ENCODE measurements at regions not wholly inside any gene's neighbourhood (a gene's known extent, or its start where the extent isn't known, plus 50 kb on each side); places are given as distances from the start of the nearest gene placed in this dataset.

GRCh38 chr6:166001359-166001758 is 166.3 kb downstream of the TBXT start:
- TF ChIP-seq EZH2 (IDR thresholded peaks at IDR 0.05; ENCODE audit: low read length, unreplicated experiment): no peak
- no peak for TF ChIP-seq CTCF (conservative IDR thresholded peaks at IDR 0.05; ENCODE audit: low read depth, low read length)
